Osteoblast (primary cell): ENCODE measurements at regions not wholly inside any gene's neighbourhood (a gene's known extent, or its start where the extent isn't known, plus 50 kb on each side); places are given as distances from the start of the nearest gene placed in this dataset.

ENCODE experiments used
- DNase-seq: peaks from one replicate; pipeline ENCODE4 v3.0.0; 2011; ENCODE audit warnings: low spot score, mixed read lengths; ENCODE audit not compliant: insufficient read length; ENCODE audit errors: missing footprints
- H2AFZ ChIP-seq: 2 replicates; pipeline ENCODE4 v1.6.0; 2011; ENCODE audit warnings: mild to moderate bottlenecking, low read length
- H3K27ac ChIP-seq: 2 replicates; pipeline ENCODE4 v1.5.1; 2011; ENCODE audit warnings: mild to moderate bottlenecking, low read depth, low read length, moderate library complexity
- H3K27me3 ChIP-seq: 2 replicates; pipeline ENCODE4 v1.6.0; 2012; ENCODE audit warnings: mild to moderate bottlenecking, control low read depth, inconsistent platforms, low read length, moderate library complexity; ENCODE audit not compliant: insufficient read depth
- H3K36me3 ChIP-seq: 2 replicates; pipeline ENCODE4 v1.5.1; 2011; ENCODE audit warnings: mild to moderate bottlenecking, low read length, control low read depth, moderate library complexity; ENCODE audit not compliant: insufficient read depth
- H3K4me1 ChIP-seq: 2 replicates; pipeline ENCODE4 v1.5.1; 2011; ENCODE audit warnings: mild to moderate bottlenecking, low read length, control low read depth, moderate library complexity; ENCODE audit not compliant: insufficient read depth
- H3K4me2 ChIP-seq: 2 replicates; pipeline ENCODE4 v1.6.0; 2011; ENCODE audit warnings: mild to moderate bottlenecking, low read length; ENCODE audit not compliant: insufficient read depth
- H3K4me3 ChIP-seq: fragments of 200-600 bp; sonication (generic); 3 replicates; pipeline ENCODE4 v1.5.1; 2012; ENCODE audit warnings: mild to moderate bottlenecking, low read length, inconsistent platforms; ENCODE audit not compliant: insufficient read depth
- H3K79me2 ChIP-seq: 2 replicates; pipeline ENCODE4 v1.6.0; 2012; ENCODE audit warnings: mild to moderate bottlenecking, low read length, control low read depth, inconsistent platforms; ENCODE audit not compliant: insufficient read depth
- H3K9me3 ChIP-seq: 2 replicates; pipeline ENCODE4 v1.5.1; 2011; ENCODE audit warnings: low read depth, low read length, control low read depth
- H4K20me1 ChIP-seq: 2 replicates; pipeline ENCODE4 v1.6.0; 2012; ENCODE audit warnings: mild to moderate bottlenecking, low read length, control low read depth; ENCODE audit not compliant: insufficient read depth
- CTCF ChIP-seq: IDR thresholded peaks from 2 replicates; pipeline ENCODE4 v1.5.1; 2011; ENCODE audit warnings: mild to moderate bottlenecking, low read depth, low read length, moderate library complexity; ENCODE audit errors: extremely low read depth

- no peak overlapping the region for H3K4me3 ChIP-seq
- no peaks in the 10 kb centered on the region for H3K36me3 ChIP-seq
- H4K20me1 ChIP-seq: no peaks in the 10 kb centered on the region
- TF ChIP-seq CTCF: no peak
- no peaks in the 10 kb centered on the region for H3K27me3 ChIP-seq
- no peak for DNase-seq
- H3K27ac ChIP-seq: no peak overlapping the region
- H2AFZ ChIP-seq: no peak overlapping the region
- peaks cover 2% of the 10 kb centered on the region for H3K9me3 ChIP-seq
- no peaks in the 10 kb centered on the region for H3K79me2 ChIP-seq
- H3K4me2 ChIP-seq: no peak overlapping the region
- no peaks in the 10 kb centered on the region for H3K4me1 ChIP-seq
Measured at GRCh38 chr4:136495851-136496250, 1036.4 kb downstream of the PCDH18 start.

- no peak for DNase-seq
- no peak for TF ChIP-seq CTCF
- no peaks in the 10 kb centered on the region for H3K79me2 ChIP-seq
- H3K4me1 ChIP-seq: no peaks in the 10 kb centered on the region
- H3K27me3 ChIP-seq: no peaks in the 10 kb centered on the region
- no peak overlapping the region for H3K4me2 ChIP-seq
- no peak overlapping the region for H2AFZ ChIP-seq
- H3K9me3 ChIP-seq: peaks cover 2% of the 10 kb centered on the region
- H3K4me3 ChIP-seq: no peak overlapping the region
- H4K20me1 ChIP-seq: no peaks in the 10 kb centered on the region
- H3K27ac ChIP-seq: no peak overlapping the region
- H3K36me3 ChIP-seq: no peaks in the 10 kb centered on the region
Measured at GRCh38 chr4:136495076-136495475, 1037.2 kb downstream of the PCDH18 start.

GRCh38 chr4:136489101-136489500 lies 1043.2 kb downstream of the PCDH18 start:
- Histone ChIP-seq H3K4me3 (no peak overlapping the region), H3K4me2 (no peak overlapping the region), H3K9me3 (no peaks in the 10 kb centered on the region), H3K27ac (no peak overlapping the region), H2AFZ (no peak overlapping the region), H3K36me3 (no peaks in the 10 kb centered on the region), H3K4me1 (no peaks in the 10 kb centered on the region), H3K79me2 (no peaks in the 10 kb centered on the region), H3K27me3 (no peaks in the 10 kb centered on the region), H4K20me1 (no peaks in the 10 kb centered on the region)
- TF ChIP-seq CTCF: no peak
- DNase-seq: no peak

- Histone ChIP-seq H3K9me3 (no peaks in the 10 kb centered on the region), H3K79me2 (no peaks in the 10 kb centered on the region), H3K4me2 (no peak overlapping the region), H3K36me3 (no peaks in the 10 kb centered on the region), H3K27ac (no peak overlapping the region), H3K4me3 (no peak overlapping the region), H4K20me1 (no peaks in the 10 kb centered on the region), H3K4me1 (no peaks in the 10 kb centered on the region), H2AFZ (no peak overlapping the region), H3K27me3 (no peaks in the 10 kb centered on the region)
- no peak for DNase-seq
- TF ChIP-seq CTCF: no peak
Measured at GRCh38 chr4:136484996-136485395, 1047.3 kb downstream of the PCDH18 start.
